Loucy (cell line): ENCODE measurements at regions not wholly inside any gene's neighbourhood (a gene's known extent, or its start where the extent isn't known, plus 50 kb on each side); places are given as distances from the start of the nearest gene placed in this dataset.

Experiments used
- EZH2phosphoT487 ChIP-seq: fragments of 200-600 bp; IDR thresholded peaks from 2 replicates; pipeline ENCODE4 v1.6.1; 2018; ENCODE audit warnings: antibody characterized with exemption, mild to moderate bottlenecking, moderate library complexity, borderline replicate concordance
- TF ChIP-seq, protein P1 (sequence below): fragments of 200-600 bp; sonication (generic); conservative IDR thresholded peaks from 2 replicates; pipeline ENCODE4 v1.5.1; 2014; ENCODE audit warnings: mild to moderate bottlenecking, antibody characterized with exemption, low read length

- TF ChIP-seq, protein P1, sequence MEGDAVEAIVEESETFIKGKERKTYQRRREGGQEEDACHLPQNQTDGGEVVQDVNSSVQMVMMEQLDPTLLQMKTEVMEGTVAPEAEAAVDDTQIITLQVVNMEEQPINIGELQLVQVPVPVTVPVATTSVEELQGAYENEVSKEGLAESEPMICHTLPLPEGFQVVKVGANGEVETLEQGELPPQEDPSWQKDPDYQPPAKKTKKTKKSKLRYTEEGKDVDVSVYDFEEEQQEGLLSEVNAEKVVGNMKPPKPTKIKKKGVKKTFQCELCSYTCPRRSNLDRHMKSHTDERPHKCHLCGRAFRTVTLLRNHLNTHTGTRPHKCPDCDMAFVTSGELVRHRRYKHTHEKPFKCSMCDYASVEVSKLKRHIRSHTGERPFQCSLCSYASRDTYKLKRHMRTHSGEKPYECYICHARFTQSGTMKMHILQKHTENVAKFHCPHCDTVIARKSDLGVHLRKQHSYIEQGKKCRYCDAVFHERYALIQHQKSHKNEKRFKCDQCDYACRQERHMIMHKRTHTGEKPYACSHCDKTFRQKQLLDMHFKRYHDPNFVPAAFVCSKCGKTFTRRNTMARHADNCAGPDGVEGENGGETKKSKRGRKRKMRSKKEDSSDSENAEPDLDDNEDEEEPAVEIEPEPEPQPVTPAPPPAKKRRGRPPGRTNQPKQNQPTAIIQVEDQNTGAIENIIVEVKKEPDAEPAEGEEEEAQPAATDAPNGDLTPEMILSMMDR: no peak
- TF ChIP-seq EZH2phosphoT487: no peak
Observed at GRCh38 chr13:87084192-87084591, 587.0 kb upstream of the SLITRK5 start.
